PC-3 (cell line): ENCODE measurements at regions not wholly inside any gene's neighbourhood (a gene's known extent, or its start where the extent isn't known, plus 50 kb on each side); places are given as distances from the start of the nearest gene placed in this dataset.

ENCODE experiments used
- EZH2phosphoT487 ChIP-seq: fragments of 300-600 bp; sonication (generic); IDR thresholded peaks from 2 replicates; pipeline ENCODE4 v1.6.1; 2018; ENCODE audit warnings: mild to moderate bottlenecking, antibody characterized with exemption, low read length, borderline replicate concordance
- TF ChIP-seq, protein P1 (sequence below): fragments of 300-600 bp; sonication (generic); conservative IDR thresholded peaks from 2 replicates; pipeline ENCODE4 v1.5.1; 2017; ENCODE audit warnings: antibody characterized with exemption, low read depth, mild to moderate bottlenecking, low read length

DNA sequence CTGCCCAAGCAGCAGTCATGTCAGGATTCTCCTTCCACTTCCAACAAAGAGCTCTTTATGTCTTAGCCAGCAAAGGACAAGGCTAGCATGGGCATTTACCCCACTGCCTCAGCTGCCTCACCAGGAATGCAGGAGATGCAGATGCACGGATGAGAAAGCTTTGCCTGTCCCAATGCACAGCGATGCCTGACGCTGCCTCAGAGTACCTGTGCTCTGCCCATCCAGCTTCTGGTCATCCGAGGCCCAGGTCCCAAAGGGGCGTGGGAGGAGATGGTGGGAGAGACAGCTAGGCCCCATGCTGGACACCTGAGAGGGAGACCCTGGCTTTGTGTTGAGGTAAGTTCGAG is 59.0 kb downstream of the IRF2BP2 start:
- TF ChIP-seq, protein P1, sequence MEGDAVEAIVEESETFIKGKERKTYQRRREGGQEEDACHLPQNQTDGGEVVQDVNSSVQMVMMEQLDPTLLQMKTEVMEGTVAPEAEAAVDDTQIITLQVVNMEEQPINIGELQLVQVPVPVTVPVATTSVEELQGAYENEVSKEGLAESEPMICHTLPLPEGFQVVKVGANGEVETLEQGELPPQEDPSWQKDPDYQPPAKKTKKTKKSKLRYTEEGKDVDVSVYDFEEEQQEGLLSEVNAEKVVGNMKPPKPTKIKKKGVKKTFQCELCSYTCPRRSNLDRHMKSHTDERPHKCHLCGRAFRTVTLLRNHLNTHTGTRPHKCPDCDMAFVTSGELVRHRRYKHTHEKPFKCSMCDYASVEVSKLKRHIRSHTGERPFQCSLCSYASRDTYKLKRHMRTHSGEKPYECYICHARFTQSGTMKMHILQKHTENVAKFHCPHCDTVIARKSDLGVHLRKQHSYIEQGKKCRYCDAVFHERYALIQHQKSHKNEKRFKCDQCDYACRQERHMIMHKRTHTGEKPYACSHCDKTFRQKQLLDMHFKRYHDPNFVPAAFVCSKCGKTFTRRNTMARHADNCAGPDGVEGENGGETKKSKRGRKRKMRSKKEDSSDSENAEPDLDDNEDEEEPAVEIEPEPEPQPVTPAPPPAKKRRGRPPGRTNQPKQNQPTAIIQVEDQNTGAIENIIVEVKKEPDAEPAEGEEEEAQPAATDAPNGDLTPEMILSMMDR, result no peak
- TF ChIP-seq EZH2phosphoT487, result no peak
